ENCODE measurements at regions not wholly inside any gene's neighbourhood (a gene's known extent, or its start where the extent isn't known, plus 50 kb on each side); places are given as distances from the start of the nearest gene placed in this dataset.
A peak's percentile ranks its signal among the peaks of the same experiment; 100 is the strongest.

DNA sequence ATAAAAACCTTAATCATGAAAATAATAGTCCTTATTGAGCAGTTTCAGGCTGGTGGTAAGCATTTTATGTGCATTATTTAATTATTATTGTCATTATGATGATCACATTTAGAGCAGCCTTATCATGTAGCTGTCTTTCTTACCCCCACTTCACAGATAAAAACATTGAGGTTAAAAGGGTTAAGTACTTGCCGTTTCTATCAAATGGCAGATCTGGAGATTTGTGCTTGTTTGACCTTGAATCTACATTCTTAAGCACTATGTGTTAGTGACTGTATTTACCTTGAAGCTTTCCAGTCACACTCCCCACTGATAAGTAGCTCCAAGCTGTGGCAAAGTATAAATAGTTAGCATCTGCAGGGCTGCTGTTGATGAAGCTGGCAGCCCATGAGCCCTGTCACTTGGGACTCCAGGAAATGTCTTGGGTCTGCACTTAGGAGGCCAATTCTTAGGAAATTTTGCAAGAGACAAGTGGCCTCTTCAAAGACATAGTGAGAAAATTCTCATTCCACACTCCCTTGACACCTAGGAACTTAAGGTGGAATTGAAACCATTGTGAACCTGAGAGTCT is 116.8 kb upstream of the AGR3 start:
- Mint-ChIP-seq H3K4me1 (peaks cover 9% of the 10 kb centered on the region), H3K27me3 (no peaks in the 10 kb centered on the region), H3K9me3 (peaks cover 10% of the 10 kb centered on the region), H3K36me3 (no peaks in the 10 kb centered on the region), H3K27ac (no peak overlapping the region), H3K4me3 (no peak overlapping the region)
- ATAC-seq, result no peak

DNA sequence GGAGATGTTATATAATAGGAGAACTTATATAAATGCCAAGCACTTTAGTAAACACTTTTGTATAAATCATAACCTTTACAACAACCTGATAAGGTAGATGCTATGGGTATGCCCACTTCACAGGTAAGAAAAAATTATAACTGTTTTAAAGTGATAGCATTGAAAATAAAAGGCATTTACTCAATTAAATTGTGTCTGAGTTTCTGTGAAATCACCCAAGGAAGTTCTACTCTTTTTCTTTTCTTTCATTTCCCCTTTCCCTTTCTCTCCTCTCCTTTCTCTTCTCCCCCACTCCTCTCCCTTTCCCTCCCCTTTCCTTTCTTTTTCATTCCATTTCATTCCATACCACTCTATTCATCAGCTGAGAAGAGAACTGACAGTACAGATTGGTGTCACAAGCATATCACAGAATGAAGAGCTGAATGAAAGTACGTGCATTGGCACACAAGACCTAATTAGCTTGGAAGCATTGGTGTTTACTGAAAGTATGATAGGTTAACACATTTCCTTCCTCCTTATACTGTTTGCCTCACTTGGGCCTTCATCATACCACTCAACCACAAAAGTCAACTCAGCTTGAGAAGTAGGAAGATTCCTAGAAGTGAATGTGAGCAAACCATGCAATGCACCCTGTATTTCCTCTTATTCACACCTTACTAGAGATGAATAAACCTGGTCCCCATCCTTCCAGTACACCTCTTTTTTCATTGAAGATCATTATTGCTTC is 117.9 kb upstream of the AGR3 start:
- Mint-ChIP-seq H3K4me3 (no peak overlapping the region), H3K36me3 (no peaks in the 10 kb centered on the region), H3K4me1 (peaks cover 9% of the 10 kb centered on the region), H3K27ac (no peak overlapping the region), H3K27me3 (no peaks in the 10 kb centered on the region), H3K9me3 (peaks cover 10% of the 10 kb centered on the region)
- ATAC-seq, result peak; percentile 45

DNA sequence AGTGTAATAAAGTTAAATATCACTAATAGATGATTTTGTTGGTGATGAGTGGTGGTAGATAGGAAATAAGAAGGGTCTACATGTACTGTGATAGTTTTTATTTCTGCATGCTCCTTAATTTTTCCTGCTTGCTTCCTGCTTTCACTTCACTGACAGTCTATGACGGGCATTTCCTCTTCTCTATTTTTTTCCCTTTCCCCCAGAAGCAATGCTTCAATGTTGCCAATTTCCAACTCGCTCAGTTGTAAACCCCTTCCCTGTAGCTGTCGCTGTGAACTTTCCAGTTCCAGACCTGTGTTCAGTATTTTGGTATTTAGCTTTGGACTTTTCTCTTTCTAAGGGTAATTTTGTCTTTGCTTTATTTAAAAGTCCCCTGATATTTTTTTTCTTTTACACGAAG is 123.5 kb upstream of the AGR3 start:
- ATAC-seq, result no peak
- Mint-ChIP-seq H3K27ac (no peak overlapping the region), H3K4me1 (peaks cover 7% of the 10 kb centered on the region), H3K9me3 (no peaks in the 10 kb centered on the region), H3K36me3 (no peaks in the 10 kb centered on the region), H3K4me3 (no peak overlapping the region), H3K27me3 (no peaks in the 10 kb centered on the region)

GRCh38 chr7:17007841-17008240 is 126.1 kb upstream of the AGR3 start:
- no peak for ATAC-seq
- Mint-ChIP-seq H3K36me3 (no peaks in the 10 kb centered on the region), H3K27ac (no peak overlapping the region), H3K27me3 (no peaks in the 10 kb centered on the region), H3K4me3 (no peak overlapping the region), H3K9me3 (no peaks in the 10 kb centered on the region), H3K4me1 (peaks cover 16% of the 10 kb centered on the region)

GRCh38 chr7:17009007-17009719 is 127.4 kb upstream of the AGR3 start:
- ATAC-seq, result no peak
- no peak overlapping the region for H3K27ac Mint-ChIP-seq
- H3K27me3 Mint-ChIP-seq, result no peaks in the 10 kb centered on the region
- H3K36me3 Mint-ChIP-seq, result no peaks in the 10 kb centered on the region
- no peaks in the 10 kb centered on the region for H3K9me3 Mint-ChIP-seq
- peaks cover 16% of the 10 kb centered on the region for H3K4me1 Mint-ChIP-seq
- H3K4me3 Mint-ChIP-seq, result no peak overlapping the region

DNA sequence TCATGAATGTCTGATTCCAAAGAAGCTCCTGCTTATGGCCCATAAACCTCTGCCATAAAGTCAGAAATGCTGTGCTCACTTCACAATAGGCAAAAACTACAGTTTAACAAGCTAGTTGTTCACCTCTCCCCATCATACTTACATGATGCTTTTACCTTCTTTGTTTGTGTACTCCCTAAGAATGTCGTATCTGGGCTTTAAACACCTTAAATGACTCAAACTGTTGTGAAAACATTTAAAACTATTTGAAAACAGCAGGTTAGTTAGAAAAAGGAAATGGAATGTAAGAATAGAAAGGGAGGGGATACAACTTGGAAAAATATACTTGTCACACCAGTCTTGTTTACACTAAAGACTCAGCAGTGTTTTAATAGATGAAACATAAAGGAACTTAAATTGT is 128.2 kb upstream of the AGR3 start:
- H3K9me3 Mint-ChIP-seq, result no peaks in the 10 kb centered on the region
- no peak overlapping the region for H3K27ac Mint-ChIP-seq
- ATAC-seq, result no peak
- H3K36me3 Mint-ChIP-seq, result no peaks in the 10 kb centered on the region
- H3K4me3 Mint-ChIP-seq, result no peak overlapping the region
- H3K27me3 Mint-ChIP-seq, result no peaks in the 10 kb centered on the region
- peaks cover 16% of the 10 kb centered on the region for H3K4me1 Mint-ChIP-seq

DNA sequence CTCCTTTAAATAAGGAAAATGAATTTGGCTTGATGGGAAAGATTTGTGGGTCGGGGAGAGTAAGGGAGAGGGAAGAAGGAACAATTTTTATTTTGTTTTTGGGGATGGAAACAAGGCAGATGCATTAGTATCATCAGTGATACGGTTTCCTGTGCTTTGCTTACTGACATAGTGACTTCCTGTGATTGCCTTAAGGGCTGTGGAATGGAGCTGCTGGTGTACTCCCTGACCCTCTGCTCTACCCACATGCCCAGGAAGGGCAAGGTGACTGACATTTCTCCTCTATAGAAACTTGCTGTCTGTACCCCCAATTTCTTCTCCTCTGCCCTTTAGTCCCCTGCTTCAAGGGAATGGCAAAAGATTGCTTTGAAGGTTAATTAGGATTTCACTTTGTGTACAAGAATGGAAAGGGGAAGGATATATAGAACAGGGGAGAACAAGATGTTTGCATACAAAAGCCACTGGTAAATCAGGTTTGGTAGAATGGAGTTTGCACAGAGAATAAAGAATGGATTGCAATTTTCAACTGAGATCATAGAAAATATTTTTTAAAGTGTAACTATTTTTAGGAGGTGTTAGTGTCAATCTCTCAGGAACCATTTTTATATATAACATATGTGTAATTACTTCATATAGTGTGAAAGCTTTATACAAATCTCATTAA is 129.0 kb upstream of the AGR3 start:
- H3K27me3 Mint-ChIP-seq, result no peaks in the 10 kb centered on the region
- ATAC-seq, result no peak
- no peak overlapping the region for H3K27ac Mint-ChIP-seq
- H3K36me3 Mint-ChIP-seq, result no peaks in the 10 kb centered on the region
- no peaks in the 10 kb centered on the region for H3K9me3 Mint-ChIP-seq
- H3K4me3 Mint-ChIP-seq, result no peak overlapping the region
- peaks cover 16% of the 10 kb centered on the region for H3K4me1 Mint-ChIP-seq

DNA sequence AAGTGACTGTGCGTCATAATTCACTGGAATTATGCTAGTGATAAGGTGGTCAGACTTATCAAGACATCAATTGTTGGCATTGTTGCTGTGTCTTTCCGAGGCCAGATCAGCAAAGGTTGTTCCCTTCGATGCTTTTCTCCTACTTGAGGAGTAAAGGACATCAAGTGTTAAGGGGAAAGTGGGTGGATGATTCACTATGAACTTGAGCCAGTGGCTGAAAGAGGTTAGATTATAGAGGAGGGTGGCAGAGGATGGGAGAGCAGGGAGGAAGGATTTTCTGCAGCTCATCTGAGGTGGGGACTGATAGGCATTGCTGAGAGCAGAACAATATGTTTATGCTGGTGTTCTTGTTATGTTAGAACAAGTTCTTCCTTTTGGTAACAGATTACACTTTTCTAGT is 131.4 kb upstream of the AGR3 start:
- Mint-ChIP-seq H3K4me1 (peaks cover 16% of the 10 kb centered on the region), H3K27ac (no peak overlapping the region), H3K4me3 (no peak overlapping the region), H3K27me3 (no peaks in the 10 kb centered on the region), H3K36me3 (no peaks in the 10 kb centered on the region), H3K9me3 (no peaks in the 10 kb centered on the region)
- ATAC-seq, result no peak

GRCh38 chr7:17014686-17015085 is 132.9 kb upstream of the AGR3 start:
- Mint-ChIP-seq H3K36me3 (no peaks in the 10 kb centered on the region), H3K4me3 (no peak overlapping the region), H3K4me1 (peaks cover 15% of the 10 kb centered on the region), H3K27ac (no peak overlapping the region), H3K27me3 (no peaks in the 10 kb centered on the region), H3K9me3 (no peaks in the 10 kb centered on the region)
- ATAC-seq, result no peak

DNA sequence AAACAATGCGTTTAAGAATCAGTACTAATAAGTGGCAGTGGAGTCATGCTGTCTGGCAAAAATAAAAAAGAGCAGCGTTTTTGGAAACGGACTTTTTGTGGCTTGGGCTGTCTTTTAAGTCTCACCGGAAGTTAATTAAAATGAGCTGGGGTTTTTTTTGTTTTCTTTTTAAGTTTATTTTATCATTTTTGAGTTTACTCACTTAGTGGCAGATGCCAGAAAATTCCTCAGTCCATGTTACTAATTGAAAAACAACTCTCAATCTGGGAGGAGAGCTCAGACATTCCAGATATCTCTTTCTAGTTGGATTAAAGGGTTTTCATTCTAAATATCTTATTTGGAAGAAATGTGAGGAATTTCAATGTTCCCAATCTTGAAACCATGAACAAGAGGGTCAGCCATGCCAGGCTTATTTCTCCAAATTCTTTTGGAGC is 133.8 kb upstream of the AGR3 start:
- Mint-ChIP-seq H3K9me3 (no peaks in the 10 kb centered on the region), H3K27me3 (no peaks in the 10 kb centered on the region), H3K4me1 (peaks cover 5% of the 10 kb centered on the region), H3K27ac (no peak overlapping the region), H3K4me3 (no peak overlapping the region), H3K36me3 (no peaks in the 10 kb centered on the region)
- ATAC-seq, result no peak

DNA sequence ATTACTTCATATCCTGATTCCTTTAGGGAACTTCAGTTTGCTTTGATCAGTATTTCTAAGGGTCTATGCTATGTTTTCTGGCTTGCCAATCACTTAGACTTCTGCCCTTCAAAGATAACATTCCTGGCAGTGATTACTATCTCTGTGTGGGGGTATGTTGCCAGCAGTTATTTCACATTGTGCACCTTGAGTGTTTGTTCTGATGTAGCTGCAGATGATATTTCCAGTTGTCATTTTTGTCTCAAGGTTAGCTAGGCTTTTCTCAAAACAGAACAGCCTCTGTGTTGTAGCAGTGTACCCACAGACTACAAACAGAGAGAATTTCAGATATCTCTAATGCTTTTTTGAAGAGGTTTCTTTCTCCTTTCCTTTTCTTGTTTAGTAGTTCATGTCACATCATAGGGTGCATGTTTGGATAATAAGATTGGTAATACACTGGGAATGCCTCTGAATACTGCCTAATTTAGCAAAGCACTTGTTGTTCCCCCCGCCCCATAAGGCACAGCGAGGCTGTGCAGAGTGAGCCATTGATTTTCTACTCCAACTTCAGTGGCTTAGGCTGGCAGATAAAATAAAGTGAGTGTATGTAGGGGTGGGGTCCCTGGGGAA is 134.7 kb upstream of the AGR3 start:
- H3K36me3 Mint-ChIP-seq, result no peaks in the 10 kb centered on the region
- H3K4me3 Mint-ChIP-seq, result no peak overlapping the region
- H3K27ac Mint-ChIP-seq, result no peak overlapping the region
- H3K4me1 Mint-ChIP-seq, result no peaks in the 10 kb centered on the region
- ATAC-seq, result no peak
- no peaks in the 10 kb centered on the region for H3K9me3 Mint-ChIP-seq
- H3K27me3 Mint-ChIP-seq, result no peaks in the 10 kb centered on the region

DNA sequence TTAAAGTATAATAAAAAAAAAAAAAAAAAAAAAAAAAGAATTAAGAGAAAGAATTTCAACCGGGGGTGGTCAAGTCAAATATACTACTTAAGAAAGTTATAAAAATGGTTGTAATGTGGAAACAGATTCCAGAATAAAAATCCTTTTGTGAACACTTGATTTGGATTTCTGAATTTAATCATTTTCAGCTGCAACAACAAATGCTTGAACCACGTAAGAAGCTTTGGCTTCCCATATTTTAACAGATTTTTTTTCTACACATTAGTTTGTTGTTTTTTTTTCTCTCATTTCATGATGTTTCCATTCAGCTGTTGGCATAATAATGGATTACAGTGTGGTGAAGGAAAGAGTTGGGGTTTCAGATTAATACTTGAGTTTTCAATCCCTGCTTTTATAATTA is 137.3 kb upstream of the AGR3 start:
- no peaks in the 10 kb centered on the region for H3K9me3 Mint-ChIP-seq
- H3K4me3 Mint-ChIP-seq, result no peak overlapping the region
- no peaks in the 10 kb centered on the region for H3K36me3 Mint-ChIP-seq
- no peaks in the 10 kb centered on the region for H3K4me1 Mint-ChIP-seq
- H3K27me3 Mint-ChIP-seq, result no peaks in the 10 kb centered on the region
- H3K27ac Mint-ChIP-seq, result no peak overlapping the region
- ATAC-seq, result no peak

DNA sequence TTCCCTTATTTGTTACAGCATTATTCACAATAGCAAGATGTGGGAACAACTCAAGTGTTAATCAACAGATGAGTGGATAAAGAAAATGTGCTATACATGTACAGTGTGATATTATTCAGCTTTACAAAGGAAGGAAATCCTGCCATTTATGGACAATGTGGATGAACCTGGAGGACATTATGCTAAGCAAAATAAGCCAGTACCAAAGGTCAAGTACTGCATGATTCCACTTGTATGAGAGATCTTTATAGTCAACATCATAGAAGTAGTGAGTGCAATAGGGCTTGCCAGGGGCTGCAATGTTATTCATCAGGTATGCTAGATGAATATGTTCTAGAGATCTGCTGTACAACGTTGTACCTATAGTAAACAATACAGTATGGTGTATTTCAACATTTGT is 138.5 kb upstream of the AGR3 start:
- H3K4me3 Mint-ChIP-seq, result no peak overlapping the region
- no peaks in the 10 kb centered on the region for H3K9me3 Mint-ChIP-seq
- no peaks in the 10 kb centered on the region for H3K36me3 Mint-ChIP-seq
- no peaks in the 10 kb centered on the region for H3K4me1 Mint-ChIP-seq
- no peaks in the 10 kb centered on the region for H3K27me3 Mint-ChIP-seq
- no peak for ATAC-seq
- H3K27ac Mint-ChIP-seq, result no peak overlapping the region

- H3K36me3 Mint-ChIP-seq, result no peaks in the 10 kb centered on the region
- no peak overlapping the region for H3K4me3 Mint-ChIP-seq
- no peaks in the 10 kb centered on the region for H3K27me3 Mint-ChIP-seq
- no peaks in the 10 kb centered on the region for H3K9me3 Mint-ChIP-seq
- H3K27ac Mint-ChIP-seq, result no peak overlapping the region
- H3K4me1 Mint-ChIP-seq, result no peaks in the 10 kb centered on the region
- no peak for ATAC-seq
These were observed 139.4 kb upstream of the AGR3 start for GRCh38 chr7:17021205-17021604.

DNA sequence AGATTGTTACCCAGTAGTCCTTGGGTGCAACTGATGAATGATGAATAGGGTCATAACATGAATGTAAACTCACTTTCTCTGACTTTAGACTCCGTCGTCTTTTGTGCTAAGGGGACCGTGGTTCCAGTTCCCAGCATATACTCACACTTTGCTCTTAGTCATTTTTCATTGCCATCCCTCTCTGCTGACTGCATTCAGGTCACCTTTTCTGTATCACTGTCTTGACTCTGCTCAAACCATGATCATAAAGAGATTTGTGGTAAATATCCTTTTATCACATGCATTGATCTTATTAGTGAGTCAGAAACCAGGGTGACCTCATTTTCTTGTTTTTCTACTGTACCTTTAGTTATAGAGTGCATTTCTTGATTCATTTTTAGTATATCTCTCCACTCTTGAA is 141.1 kb upstream of the AGR3 start:
- no peak for ATAC-seq
- Mint-ChIP-seq H3K27ac (no peak overlapping the region), H3K27me3 (peaks cover 6% of the 10 kb centered on the region), H3K4me1 (no peaks in the 10 kb centered on the region), H3K4me3 (no peak overlapping the region), H3K36me3 (no peaks in the 10 kb centered on the region), H3K9me3 (no peaks in the 10 kb centered on the region)

All from stimulated activated memory B cell treated with anti-CD40 and anti-IgM and Interleukin-4, amounts not matched to agents 10 μg/mL and 1 μg/mL and 100 μg/mL, for 72 hours (primary cell).